Osteocyte (in vitro differentiated cells): ENCODE measurements at regions not wholly inside any gene's neighbourhood (a gene's known extent, or its start where the extent isn't known, plus 50 kb on each side); places are given as distances from the start of the nearest gene placed in this dataset.

Source experiments
- DNase-seq: peaks from one replicate; pipeline ENCODE4 v3.0.0; 2021; ENCODE audit warnings: mixed read lengths; ENCODE audit not compliant: unreplicated experiment; ENCODE audit errors: extremely low spot score
- H3K27ac Mint-ChIP-seq: one replicate; pipeline ENCODE4 v1.8.0; 2021; ENCODE audit warnings: mild to moderate bottlenecking, mixed read lengths; ENCODE audit not compliant: unreplicated experiment
- H3K27me3 Mint-ChIP-seq: one replicate; pipeline ENCODE4 v1.8.0; 2021; ENCODE audit warnings: mixed read lengths; ENCODE audit not compliant: unreplicated experiment
- H3K36me3 Mint-ChIP-seq: one replicate; pipeline ENCODE4 v1.8.0; 2021; ENCODE audit warnings: mixed read lengths; ENCODE audit not compliant: unreplicated experiment
- H3K4me1 Mint-ChIP-seq: one replicate; pipeline ENCODE4 v1.8.0; 2021; ENCODE audit warnings: mixed read lengths; ENCODE audit not compliant: unreplicated experiment
- H3K4me3 Mint-ChIP-seq: one replicate; pipeline ENCODE4 v1.8.0; 2021; ENCODE audit warnings: mild to moderate bottlenecking, moderate library complexity, mixed read lengths; ENCODE audit not compliant: unreplicated experiment
- H3K9me3 Mint-ChIP-seq: one replicate; pipeline ENCODE4 v1.8.0; 2021; ENCODE audit warnings: mixed read lengths; ENCODE audit not compliant: unreplicated experiment
- CTCF ChIP-seq: fragments of 200-600 bp; sonication (generic); IDR thresholded peaks from 2 replicates; pipeline ENCODE4 v1.5.0; 2021; ENCODE audit warnings: antibody characterized with exemption, mild to moderate bottlenecking, moderate library complexity

GRCh38 chr9:118100529-118101419 is 396.6 kb downstream of the TLR4 start:
- no peak overlapping the region for H3K4me3 Mint-ChIP-seq
- no peaks in the 10 kb centered on the region for H3K9me3 Mint-ChIP-seq
- DNase-seq = no peak
- H3K4me1 Mint-ChIP-seq = no peaks in the 10 kb centered on the region
- no peaks in the 10 kb centered on the region for H3K27me3 Mint-ChIP-seq
- no peaks in the 10 kb centered on the region for H3K36me3 Mint-ChIP-seq
- TF ChIP-seq CTCF = no peak
- H3K27ac Mint-ChIP-seq = no peak overlapping the region

GRCh38 chr9:118104363-118104762 is 400.2 kb downstream of the TLR4 start:
- TF ChIP-seq CTCF = no peak
- Mint-ChIP-seq H3K27me3 (no peaks in the 10 kb centered on the region), H3K4me1 (no peaks in the 10 kb centered on the region), H3K36me3 (no peaks in the 10 kb centered on the region), H3K27ac (no peak overlapping the region), H3K4me3 (no peak overlapping the region), H3K9me3 (no peaks in the 10 kb centered on the region)
- no peak for DNase-seq

GRCh38 chr9:118108971-118109370 is 404.8 kb downstream of the TLR4 start:
- no peak for TF ChIP-seq CTCF
- no peaks in the 10 kb centered on the region for H3K36me3 Mint-ChIP-seq
- no peak for DNase-seq
- H3K27ac Mint-ChIP-seq = no peak overlapping the region
- no peaks in the 10 kb centered on the region for H3K9me3 Mint-ChIP-seq
- H3K4me1 Mint-ChIP-seq = no peaks in the 10 kb centered on the region
- no peak overlapping the region for H3K4me3 Mint-ChIP-seq
- no peaks in the 10 kb centered on the region for H3K27me3 Mint-ChIP-seq

GRCh38 chr9:118109542-118109941 is 405.3 kb downstream of the TLR4 start:
- Mint-ChIP-seq H3K27ac (no peak overlapping the region), H3K4me1 (no peaks in the 10 kb centered on the region), H3K27me3 (no peaks in the 10 kb centered on the region)

More at GRCh38 chr9:118109542-118109941, 405.3 kb downstream of the TLR4 start:
- H3K4me3 Mint-ChIP-seq = no peak overlapping the region
- DNase-seq = no peak
- no peak for TF ChIP-seq CTCF
- H3K36me3 Mint-ChIP-seq = no peaks in the 10 kb centered on the region
- H3K9me3 Mint-ChIP-seq = no peaks in the 10 kb centered on the region
